ENCODE measurements at regions not wholly inside any gene's neighbourhood (a gene's known extent, or its start where the extent isn't known, plus 50 kb on each side); places are given as distances from the start of the nearest gene placed in this dataset.

GRCh38 chr3:176861137-176861536 lies 336.1 kb downstream of the TBL1XR1 start:
- H3K4ac ChIP-seq (ENCODE audit: low read depth, low read length): no peak overlapping the region
- no peak overlapping the region for H3K18ac ChIP-seq (ENCODE audit: insufficient read length, low read depth, low read length)
- no peaks in the 10 kb centered on the region for H3K23me2 ChIP-seq (ENCODE audit: insufficient read length, low read depth, low read length, poor library complexity, severe bottlenecking)
- Mint-ChIP-seq H3K36me3 (ENCODE audit: insufficient read depth in 1 of 3, low read depth in 3 of 3) (peaks cover 0 to 12% (median 2%) of the 10 kb centered on the region in 3 experiments; a peak in 6 of 7 replicates), H3K9me3 (peaks cover 8 to 22% of the 10 kb centered on the region in 2 experiments), H3K4me1 (no peaks in the 10 kb centered on the region), H3K27me3 (ENCODE audit: low read depth) (no peaks in the 10 kb centered on the region), H3K27ac (no peak overlapping the region), H3K4me3 (no peak overlapping the region)
- no peaks in the 10 kb centered on the region; the same call in 1 of the 2 replicates for H3K27me3 ChIP-seq (ENCODE audit: insufficient read depth, low read length)
- H3K14ac ChIP-seq (ENCODE audit: insufficient read depth, low read length): no peak overlapping the region
- no peak overlapping the region for H2BK15ac ChIP-seq (ENCODE audit: low read depth, low read length)
- no peaks in the 10 kb centered on the region for H3K4me1 ChIP-seq (ENCODE audit: insufficient read depth, low read length)
- no peak overlapping the region for H2AK5ac ChIP-seq (ENCODE audit: insufficient read length, low read length)
- no peak for TF ChIP-seq CTCF (conservative IDR thresholded peaks at IDR 0.05)
- H3K9ac ChIP-seq (ENCODE audit: extremely low read depth, insufficient read length, low read length): no peak overlapping the region
- no peaks in the 10 kb centered on the region for H3K79me2 ChIP-seq (ENCODE audit: insufficient read depth, low read length)
- H3K23ac ChIP-seq (ENCODE audit: insufficient read length, low read depth, low read length): no peak overlapping the region
- no peaks in the 10 kb centered on the region for H3K9me3 ChIP-seq (ENCODE audit: control insufficient read depth, low read depth, low read length)
- H3K79me1 ChIP-seq (ENCODE audit: insufficient read depth, low read depth, low read length, poor library complexity, severe bottlenecking): no peaks in the 10 kb centered on the region
- no peak overlapping the region for H2AFZ ChIP-seq (ENCODE audit: low read length)
- DNase-seq: no peak
- H2BK20ac ChIP-seq (ENCODE audit: low read depth, low read length, poor library complexity, severe bottlenecking): no peak overlapping the region
- H2BK120ac ChIP-seq (ENCODE audit: low read depth, low read length, poor library complexity, severe bottlenecking): no peak overlapping the region
- no peak overlapping the region for H3K27ac ChIP-seq (ENCODE audit: insufficient read length, low read depth, low read length)
- H4K8ac ChIP-seq (replicated peaks; ENCODE audit: insufficient read length, low read depth, low read length): no peak overlapping the region
- H2BK5ac ChIP-seq (ENCODE audit: insufficient read length, low read length): no peak overlapping the region
- H4K91ac ChIP-seq (ENCODE audit: insufficient read length, low read depth, low read length): no peak overlapping the region
- H2BK12ac ChIP-seq (ENCODE audit: insufficient read length, low read depth, low read length): no peak overlapping the region
- no CpG with 5 or more reads among the region's 4 CpGs for WGBS (ENCODE audit: extremely low coverage, insufficient read length, low lambda C conversion rate)
- H3K4me2 ChIP-seq (ENCODE audit: insufficient read depth, insufficient read length, low read length): no peak overlapping the region
- H4K20me1 ChIP-seq (ENCODE audit: control insufficient read depth, insufficient read depth, insufficient read length): no peaks in the 10 kb centered on the region
- H3K56ac ChIP-seq (ENCODE audit: insufficient read length, low read depth, low read length): no peak overlapping the region
- H4K5ac ChIP-seq (ENCODE audit: insufficient read length, low read depth, low read length): no peak overlapping the region
- no peak overlapping the region for H3T11ph ChIP-seq (ENCODE audit: low read length)

Measured in H9 (cell line).